Kidney (tissue), 13 donors: ENCODE measurements at regions not wholly inside any gene's neighbourhood (a gene's known extent, or its start where the extent isn't known, plus 50 kb on each side); places are given as distances from the start of the nearest gene placed in this dataset.

Experiments
- DNase-seq, 5 donors: peaks; one replicate each; pipeline ENCODE4 v3.0.0-alpha.2; 2013 to 2020
- FAIRE-seq: peaks from 2 replicates; lab custom pipeline; 2012; peaks lifted over from hg19 to GRCh38; lab: Jason Lieb, UNC
- H3K27ac ChIP-seq, 2 donors: one replicate each; pipeline ENCODE4 v1.7.0; 2013; ENCODE audit warnings: low read depth in 2 of 2, low read length in 2 of 2, inconsistent platforms in 1 of 2
- H3K27me3 ChIP-seq: one replicate; pipeline ENCODE4 v1.7.1; 2013; ENCODE audit warnings: low read length, inconsistent platforms; ENCODE audit not compliant: control insufficient read depth, insufficient read depth
- H3K36me3 ChIP-seq, 3 donors: one replicate each; pipeline versions ENCODE4 v1.7.0 to v1.7.1; 2013; ENCODE audit warnings: low read length in 3 of 3, control low read depth in 1 of 3, inconsistent platforms in 1 of 3; ENCODE audit not compliant: insufficient read depth in 3 of 3, control insufficient read depth in 2 of 3
- H3K4me1 ChIP-seq, 3 donors: one replicate each; pipeline versions ENCODE4 v1.7.0 to v1.7.1; 2013; ENCODE audit warnings: low read length in 3 of 3, inconsistent platforms in 1 of 3, low read depth in 1 of 3; ENCODE audit not compliant: control insufficient read depth in 2 of 3, insufficient read depth in 2 of 3
- H3K4me3 ChIP-seq, 3 donors: one replicate each; pipeline versions ENCODE4 v1.7.0 to v1.8.1; 2013; ENCODE audit warnings: low read length in 3 of 3, control low read depth in 1 of 3, inconsistent platforms in 1 of 3
- H3K9ac ChIP-seq, 3 donors: one replicate each; pipeline versions ENCODE4 v1.7.0 to v1.7.1; 2013; ENCODE audit warnings: low read length in 3 of 3, control low read depth in 1 of 3, inconsistent platforms in 1 of 3
- H3K9me3 ChIP-seq, 3 donors: one replicate each; pipeline versions ENCODE4 v1.7.0 to v1.7.1; 2013; ENCODE audit warnings: low read length in 3 of 3, control low read depth in 1 of 3, inconsistent platforms in 1 of 3; ENCODE audit not compliant: control insufficient read depth in 2 of 3, insufficient read depth in 1 of 3
- intact Hi-C: fragments of 100-400 bp; cut with DNase I; formaldehyde crosslinking; loops from one replicate; pipeline ENCODE4 v1.11.1; 2022
- TF ChIP-seq, protein P1 (sequence below): IDR thresholded peaks from 3 replicates; pipeline ENCODE4 v1.5.1; 2012; ENCODE audit warnings: mild to moderate bottlenecking, moderate library complexity, borderline replicate concordance; ENCODE audit not compliant: insufficient read depth; ENCODE audit errors: extremely low read depth
- donor health status: control.
- donor health status: control.
- donor health status: control.
- donor health status: control.
- donor health status: control.
- donor health status: DM: yes; HTN: yes; CAD: no.
- donor health status: Normal renal cell carcinoma (clear cell type).

DNA sequence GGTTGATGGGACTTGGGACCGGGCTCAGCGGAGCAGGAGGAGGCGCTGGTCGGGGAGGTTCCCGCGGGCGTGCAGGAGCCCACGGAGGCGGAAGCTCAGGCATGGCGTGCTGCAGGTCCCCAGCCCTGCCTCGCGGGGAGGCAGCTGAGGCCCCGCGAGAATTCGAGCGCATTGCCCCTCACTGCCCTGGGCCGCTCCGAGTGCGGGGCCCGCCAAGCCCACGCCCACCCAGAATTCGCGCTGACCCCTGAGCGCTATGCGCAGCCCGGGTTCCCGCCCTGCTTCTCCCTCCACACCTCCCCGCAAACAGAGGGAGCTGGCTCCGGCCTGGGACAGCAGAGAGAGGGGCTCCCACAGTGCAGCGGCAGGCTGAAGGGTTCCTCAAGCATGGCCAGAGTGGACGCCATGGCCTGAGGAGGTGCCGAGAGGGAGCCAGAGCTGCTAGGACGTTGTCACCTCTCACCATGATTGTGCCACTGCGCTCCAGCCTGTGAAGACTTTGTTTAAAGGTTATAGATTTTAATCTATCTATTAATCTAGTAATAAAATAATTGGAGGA is 357.2 kb upstream of the RGPD4 start:
- TF ChIP-seq, protein P1, sequence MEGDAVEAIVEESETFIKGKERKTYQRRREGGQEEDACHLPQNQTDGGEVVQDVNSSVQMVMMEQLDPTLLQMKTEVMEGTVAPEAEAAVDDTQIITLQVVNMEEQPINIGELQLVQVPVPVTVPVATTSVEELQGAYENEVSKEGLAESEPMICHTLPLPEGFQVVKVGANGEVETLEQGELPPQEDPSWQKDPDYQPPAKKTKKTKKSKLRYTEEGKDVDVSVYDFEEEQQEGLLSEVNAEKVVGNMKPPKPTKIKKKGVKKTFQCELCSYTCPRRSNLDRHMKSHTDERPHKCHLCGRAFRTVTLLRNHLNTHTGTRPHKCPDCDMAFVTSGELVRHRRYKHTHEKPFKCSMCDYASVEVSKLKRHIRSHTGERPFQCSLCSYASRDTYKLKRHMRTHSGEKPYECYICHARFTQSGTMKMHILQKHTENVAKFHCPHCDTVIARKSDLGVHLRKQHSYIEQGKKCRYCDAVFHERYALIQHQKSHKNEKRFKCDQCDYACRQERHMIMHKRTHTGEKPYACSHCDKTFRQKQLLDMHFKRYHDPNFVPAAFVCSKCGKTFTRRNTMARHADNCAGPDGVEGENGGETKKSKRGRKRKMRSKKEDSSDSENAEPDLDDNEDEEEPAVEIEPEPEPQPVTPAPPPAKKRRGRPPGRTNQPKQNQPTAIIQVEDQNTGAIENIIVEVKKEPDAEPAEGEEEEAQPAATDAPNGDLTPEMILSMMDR, result no peak
- DNase-seq (peak in 1 of 5 donors; percentile 53), FAIRE-seq (no peak)
- Histone ChIP-seq H3K4me3 (no peak overlapping the region), H3K27ac (no peak overlapping the region), H3K9ac (no peak overlapping the region), H3K9me3 (no peaks in the 10 kb centered on the region), H3K4me1 (peaks cover 0 to 2% (median 0%) of the 10 kb centered on the region in 3 donors), H3K36me3 (no peaks in the 10 kb centered on the region), H3K27me3 (no peaks in the 10 kb centered on the region)
- intact Hi-C loops, result no loop called here

DNA sequence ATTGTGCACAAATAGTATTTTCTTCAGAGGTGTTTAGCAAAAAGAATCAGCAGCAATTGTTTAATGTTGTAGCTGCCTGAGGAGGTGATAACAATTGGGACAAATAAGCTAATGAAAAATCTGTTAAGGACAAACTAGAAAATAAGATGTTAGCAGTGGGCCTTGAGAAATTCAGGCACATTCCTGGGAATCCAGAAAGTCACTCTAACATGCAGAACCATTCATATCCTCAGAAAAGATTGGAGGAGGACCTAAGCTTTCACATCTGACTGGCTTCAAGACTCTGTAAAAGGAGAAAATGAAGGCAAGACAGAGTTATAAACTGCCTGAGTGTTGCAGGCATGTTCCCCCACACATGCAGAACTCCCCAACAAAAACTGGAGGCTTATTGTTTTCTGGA is 353.5 kb upstream of the RGPD4 start:
- no peaks in the 10 kb centered on the region for H3K27me3 ChIP-seq
- TF ChIP-seq, protein P1, result no peak
- H3K36me3 ChIP-seq, result no peaks in the 10 kb centered on the region
- H3K4me3 ChIP-seq, result no peak overlapping the region
- FAIRE-seq, result no peak
- intact Hi-C loops, result no loop called here
- DNase-seq, result no peak
- H3K9me3 ChIP-seq, result peaks cover 0 to 8% (median 6%) of the 10 kb centered on the region in 3 donors
- H3K27ac ChIP-seq, result no peak overlapping the region
- H3K9ac ChIP-seq, result no peak overlapping the region
- H3K4me1 ChIP-seq, result no peaks in the 10 kb centered on the region

DNA sequence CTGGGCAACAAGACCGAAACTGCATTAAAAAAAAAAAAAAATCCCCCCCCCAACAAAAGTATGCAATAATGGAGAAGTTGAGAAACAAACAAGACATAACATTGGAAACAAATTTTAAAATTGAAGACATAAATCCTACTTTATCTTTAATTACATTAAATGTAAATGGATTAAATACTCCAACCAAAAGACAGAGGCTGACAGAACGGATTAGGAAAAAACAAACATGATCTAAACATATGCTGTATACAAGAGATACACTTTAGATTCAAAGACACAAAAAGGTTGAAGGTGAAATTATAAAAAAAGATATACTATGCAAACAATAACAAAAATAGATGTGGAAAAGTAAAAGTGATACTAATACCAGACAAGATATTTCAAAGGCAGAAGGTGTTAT is 350.8 kb upstream of the RGPD4 start:
- Histone ChIP-seq H3K4me1 (no peaks in the 10 kb centered on the region), H3K27ac (no peak overlapping the region), H3K36me3 (no peaks in the 10 kb centered on the region), H3K9me3 (peaks cover 0 to 8% (median 6%) of the 10 kb centered on the region in 3 donors), H3K27me3 (no peaks in the 10 kb centered on the region), H3K4me3 (no peak overlapping the region), H3K9ac (no peak overlapping the region)
- TF ChIP-seq, protein P1, result no peak
- FAIRE-seq (no peak), DNase-seq (no peak)
- intact Hi-C loops, result no loop called here

DNA sequence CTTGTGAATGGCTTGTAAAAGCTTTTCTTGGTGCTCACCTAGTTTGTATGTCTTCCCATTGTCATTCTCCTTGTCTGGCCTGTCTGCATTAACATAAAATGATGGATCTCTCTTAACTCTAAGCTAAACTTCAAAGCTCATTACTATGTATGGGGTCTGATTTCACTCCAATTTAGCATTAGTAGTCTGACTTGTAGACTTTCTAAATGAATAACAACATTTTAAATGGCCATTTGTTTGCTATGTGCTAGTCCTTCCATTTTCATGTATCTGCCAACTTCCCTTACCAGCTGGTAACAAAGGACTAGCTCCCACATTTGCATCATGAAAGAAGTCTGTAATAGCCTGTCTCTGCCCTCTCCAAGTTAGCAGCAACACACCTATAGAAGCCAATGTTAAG is 324.2 kb upstream of the RGPD4 start:
- DNase-seq, result no peak
- intact Hi-C loops, result no loop called here
- no peak overlapping the region for H3K27ac ChIP-seq
- no peaks in the 10 kb centered on the region for H3K36me3 ChIP-seq
- H3K4me1 ChIP-seq, result no peaks in the 10 kb centered on the region
- H3K9ac ChIP-seq, result no peak overlapping the region
- no peak for FAIRE-seq
- no peaks in the 10 kb centered on the region for H3K27me3 ChIP-seq
- no peaks in the 10 kb centered on the region for H3K9me3 ChIP-seq
- no peak overlapping the region for H3K4me3 ChIP-seq
- TF ChIP-seq, protein P1, result no peak
